Left lung (tissue), 4 donors: ENCODE measurements at regions not wholly inside any gene's neighbourhood (a gene's known extent, or its start where the extent isn't known, plus 50 kb on each side); places are given as distances from the start of the nearest gene placed in this dataset.

Experiments used
- ATAC-seq: fragments of 200-7000 bp; cut with Tn5 transposase; one replicate; pipeline ENCODE4 v1.9.1; 2020; ENCODE audit warnings: moderate library complexity
- DNase-seq, 4 donors: peaks; one replicate each; pipeline ENCODE4 v3.0.0-alpha.2; 2013 to 2020
- H3K27ac ChIP-seq, 2 donors: fragments of 200-600 bp; sonication (generic) in 1 of 2; one replicate each; pipeline versions ENCODE4 v1.5.0 to v1.8.0; 2020 to 2021
- H3K27me3 ChIP-seq, 2 donors: fragments of 200-600 bp; sonication (generic) in 1 of 2; one replicate each; pipeline versions ENCODE4 v1.5.0 to v1.8.0; 2020 to 2021
- H3K36me3 ChIP-seq, 2 donors: fragments of 200-600 bp; sonication (generic) in 1 of 2; one replicate each; pipeline versions ENCODE4 v1.5.0 to v1.8.0; 2020 to 2021
- H3K4me1 ChIP-seq, 2 donors: fragments of 200-600 bp; one replicate each; pipeline ENCODE4 v1.8.0; 2021
- H3K4me3 ChIP-seq, 2 donors: fragments of 200-600 bp; sonication (generic) in 1 of 2; one replicate each; pipeline versions ENCODE4 v1.5.0 to v1.8.0; 2020 to 2021; ENCODE audit warnings: mild to moderate bottlenecking in 1 of 2
- H3K9me3 ChIP-seq, 2 donors: fragments of 200-600 bp; sonication (generic) in 1 of 2; one replicate each; pipeline versions ENCODE4 v1.5.0 to v1.8.0; 2020 to 2021
- CTCF ChIP-seq, 2 donors: fragments of 200-600 bp; sonication (generic) in 1 of 2; IDR thresholded peaks; one replicate each; pipeline versions ENCODE4 v1.5.0 to v1.8.0; 2021; ENCODE audit warnings: antibody characterized with exemption in 2 of 2
- intact Hi-C, 2 donors: fragments of 100-400 bp; cut with DNase I; formaldehyde crosslinking; loops; one replicate each; pipeline versions ENCODE4 v1.11.2 to v1.14.2; 2022
- donor health status: DM: no; HTN: yes; CAD: no.
- donor health status: DM: no; HTN: no; CAD: no.

DNA sequence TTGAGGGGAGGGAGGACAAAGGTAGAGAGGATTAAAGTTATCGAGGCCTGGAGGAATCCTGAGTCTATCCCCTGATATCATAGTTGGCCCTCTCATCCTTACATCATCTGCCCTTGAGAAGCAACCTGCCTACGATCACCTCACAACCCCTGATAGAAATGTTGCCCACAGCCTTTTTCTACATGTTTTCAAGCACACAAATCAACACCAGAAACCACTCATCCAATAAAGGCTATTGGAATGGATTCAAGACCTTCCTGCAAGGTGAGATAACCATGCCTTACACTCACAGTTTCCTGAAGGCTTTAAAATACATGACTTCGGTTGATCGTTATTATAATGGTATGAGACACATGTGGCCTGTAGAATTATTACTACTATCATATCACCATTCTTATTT, 175.7 kb upstream of the EGLN3 start:
- H3K27me3 ChIP-seq = peaks cover 9 to 96% of the 10 kb centered on the region in 2 donors
- intact Hi-C loops = loop anchor here in 1 of 2 donors (10.0 kb wide), 1 partner anchor 98 kb away; no protein-coding TSS in a partner anchor

DNA sequence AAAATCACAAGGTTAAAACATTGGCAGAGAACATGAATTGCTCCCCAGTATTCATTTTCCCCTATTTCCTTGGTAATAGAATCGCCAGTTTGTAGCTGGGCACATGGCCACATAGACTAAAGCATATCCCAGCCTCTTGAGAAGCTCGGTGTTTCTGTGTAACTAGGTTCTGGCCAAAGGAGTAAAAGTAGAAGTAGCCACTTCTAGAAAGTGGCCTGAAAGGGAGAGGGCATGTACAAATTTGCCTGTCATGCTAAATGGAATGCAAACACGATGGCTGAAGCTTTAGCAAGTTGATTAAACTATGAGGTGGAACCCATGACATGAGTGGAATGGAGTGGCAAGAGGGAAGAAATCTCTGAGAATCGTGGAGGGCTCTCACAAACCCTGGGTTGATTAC, 173.7 kb upstream of the EGLN3 start:
- H3K27ac ChIP-seq = no peak overlapping the region
- H3K27me3 ChIP-seq = peaks cover 8 to 82% of the 10 kb centered on the region in 2 donors
- no peaks in the 10 kb centered on the region for H3K36me3 ChIP-seq
- ATAC-seq = peak; percentile 89
- no peak overlapping the region for H3K4me3 ChIP-seq
- no peak for TF ChIP-seq CTCF (IDR thresholded peaks at IDR 0.05)
- intact Hi-C loops = loop anchor here in 1 of 2 donors (10.0 kb wide), 1 partner anchor 100 kb away; no protein-coding TSS in a partner anchor
- no peaks in the 10 kb centered on the region for H3K4me1 ChIP-seq
- H3K9me3 ChIP-seq = no peaks in the 10 kb centered on the region
- no peak for DNase-seq

More for the DNA sequence above, 175.7 kb upstream of the EGLN3 start:
- H3K27ac ChIP-seq = no peak overlapping the region
- ATAC-seq = no peak
- no peaks in the 10 kb centered on the region for H3K9me3 ChIP-seq
- DNase-seq = no peak
- TF ChIP-seq CTCF (IDR thresholded peaks at IDR 0.05) = no peak
- H3K36me3 ChIP-seq = no peaks in the 10 kb centered on the region
- peaks cover 0 to 5% of the 10 kb centered on the region in 2 donors for H3K4me1 ChIP-seq
- H3K4me3 ChIP-seq = no peak overlapping the region

DNA sequence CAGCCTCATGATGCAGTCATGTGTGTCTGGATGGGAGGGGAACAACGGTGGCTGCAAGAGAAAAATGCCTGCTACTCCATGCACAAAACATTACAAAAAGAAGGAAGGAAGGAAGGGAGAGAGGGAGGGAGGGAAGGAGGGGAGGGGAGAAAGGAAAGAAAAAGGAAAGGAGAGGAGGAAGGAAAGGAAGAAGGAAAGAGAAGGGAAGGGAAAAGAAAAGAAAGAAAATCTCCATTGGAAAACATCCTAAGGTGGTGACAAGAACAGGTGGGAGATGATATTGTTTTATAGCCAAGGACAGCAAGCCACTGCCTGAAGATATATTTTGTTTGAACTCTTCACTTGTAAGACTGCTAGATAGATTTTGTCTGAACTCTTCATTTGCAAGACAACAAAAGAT, 171.8 kb upstream of the EGLN3 start:
- Histone ChIP-seq H3K27me3 (peaks cover 8 to 71% of the 10 kb centered on the region in 2 donors), H3K36me3 (no peaks in the 10 kb centered on the region), H3K27ac (no peak overlapping the region), H3K4me3 (no peak overlapping the region), H3K4me1 (no peaks in the 10 kb centered on the region), H3K9me3 (no peaks in the 10 kb centered on the region)
- DNase-seq = peak in 1 of 4 donors; percentile 25
- intact Hi-C loops = loop anchor here in 1 of 2 donors (10.0 kb wide), 1 partner anchor 102 kb away; no protein-coding TSS in a partner anchor
- TF ChIP-seq CTCF (IDR thresholded peaks at IDR 0.05) = no peak
- no peak for ATAC-seq

- Histone ChIP-seq H3K4me1 (no peaks in the 10 kb centered on the region), H3K27me3 (peaks cover 8 to 65% of the 10 kb centered on the region in 2 donors), H3K27ac (no peak overlapping the region), H3K9me3 (no peaks in the 10 kb centered on the region), H3K4me3 (no peak overlapping the region), H3K36me3 (no peaks in the 10 kb centered on the region)
- DNase-seq (no peak), ATAC-seq (no peak)
- intact Hi-C loops = loop anchor here in 1 of 2 donors (10.0 kb wide), 1 partner anchor 103 kb away; no protein-coding TSS in a partner anchor
- TF ChIP-seq CTCF (IDR thresholded peaks at IDR 0.05) = no peak
Measured at GRCh38 chr14:34122081-34122480, 171.2 kb upstream of the EGLN3 start.

DNA sequence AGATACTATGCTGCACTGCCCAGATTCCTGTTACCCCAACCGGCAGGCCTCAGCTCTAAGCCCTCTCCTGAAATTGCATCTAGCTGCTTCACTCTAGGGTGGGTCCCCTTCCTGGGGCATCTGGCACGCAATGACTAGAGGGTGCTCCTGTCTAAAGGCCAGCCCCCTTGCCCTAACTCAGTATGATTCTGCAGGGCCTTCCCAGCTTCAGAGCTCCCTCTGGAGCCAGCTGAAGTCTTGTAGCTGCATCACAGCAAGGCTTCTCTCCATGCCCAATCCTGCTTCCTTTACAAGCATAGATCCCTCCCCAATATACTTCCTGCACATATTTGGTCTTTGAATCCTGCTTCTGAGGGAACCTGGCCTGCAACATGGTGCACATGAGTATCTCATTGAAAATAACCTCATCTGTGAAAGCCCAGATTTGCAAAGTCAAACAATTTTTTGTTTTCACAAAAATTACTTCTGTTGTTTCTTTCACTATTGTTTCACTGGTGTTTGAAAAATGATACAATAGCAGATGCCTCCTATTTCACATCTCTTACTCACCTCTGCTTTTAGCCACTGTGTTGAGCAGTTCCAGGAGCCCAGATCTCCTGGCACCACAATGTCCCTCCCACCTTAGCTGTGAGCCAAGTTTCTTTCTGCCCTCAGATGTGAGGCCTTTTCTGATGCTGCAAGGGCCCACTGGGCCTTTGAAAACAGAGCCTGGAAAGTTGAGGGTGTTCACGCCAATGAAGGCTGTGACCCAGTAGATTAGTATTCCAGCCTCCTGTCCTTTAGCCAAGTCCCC, 169.5 kb upstream of the EGLN3 start:
- DNase-seq = no peak
- no peak for ATAC-seq
- no peak overlapping the region for H3K4me3 ChIP-seq

More for the DNA sequence above, 169.5 kb upstream of the EGLN3 start:
- H3K27me3 ChIP-seq = peaks cover 8 to 50% of the 10 kb centered on the region in 2 donors
- H3K27ac ChIP-seq = no peak overlapping the region
- intact Hi-C loops = loop anchor here in 1 of 2 donors (10.0 kb wide), 1 partner anchor 104 kb away; no protein-coding TSS in a partner anchor
- no peak for TF ChIP-seq CTCF (IDR thresholded peaks at IDR 0.05)
- H3K4me1 ChIP-seq = no peaks in the 10 kb centered on the region
- peaks cover 0 to 5% of the 10 kb centered on the region in 2 donors for H3K9me3 ChIP-seq
- no peaks in the 10 kb centered on the region for H3K36me3 ChIP-seq
